NB4 (cell line): ENCODE measurements at regions not wholly inside any gene's neighbourhood (a gene's known extent, or its start where the extent isn't known, plus 50 kb on each side); places are given as distances from the start of the nearest gene placed in this dataset.

ENCODE experiments used
- MYC ChIP-seq: IDR thresholded peaks from 2 replicates; pipeline ENCODE4 v1.6.1; 2011; ENCODE audit warnings: low read depth, low read length
- POLR2A ChIP-seq: IDR thresholded peaks from 2 replicates; pipeline ENCODE4 v1.6.1; 2011; ENCODE audit warnings: mild to moderate bottlenecking; ENCODE audit not compliant: insufficient read length; ENCODE audit errors: extremely low read depth
- TF ChIP-seq, protein P1 (sequence below): IDR thresholded peaks from one replicate; pipeline ENCODE4 v1.5.1; 2012; ENCODE audit warnings: low read depth, low read length
- TF ChIP-seq, protein P2 (sequence below): IDR thresholded peaks from 2 replicates; pipeline ENCODE4 v1.6.1; 2011; ENCODE audit warnings: low read depth, low read length

DNA sequence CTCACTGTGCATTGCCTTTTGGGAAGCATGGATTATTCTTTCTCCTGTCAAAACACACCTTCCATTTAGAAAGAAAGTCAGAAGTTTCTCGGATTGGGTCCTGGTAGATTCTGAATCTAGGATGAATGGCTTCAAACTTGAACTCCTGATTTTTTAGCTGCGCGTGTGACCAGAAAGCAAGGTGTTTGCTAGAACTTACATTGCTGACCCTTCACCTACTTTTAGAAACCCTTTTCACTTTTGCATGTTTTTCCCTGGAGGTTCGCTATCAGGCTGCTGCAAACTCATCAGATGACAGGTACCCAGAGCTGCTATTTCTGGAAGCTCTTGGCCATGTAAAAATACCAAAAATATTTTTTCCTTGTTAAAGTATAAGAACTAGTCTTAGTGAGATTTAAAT, 132.0 kb downstream of the QPCT start:
- TF ChIP-seq, protein P1, sequence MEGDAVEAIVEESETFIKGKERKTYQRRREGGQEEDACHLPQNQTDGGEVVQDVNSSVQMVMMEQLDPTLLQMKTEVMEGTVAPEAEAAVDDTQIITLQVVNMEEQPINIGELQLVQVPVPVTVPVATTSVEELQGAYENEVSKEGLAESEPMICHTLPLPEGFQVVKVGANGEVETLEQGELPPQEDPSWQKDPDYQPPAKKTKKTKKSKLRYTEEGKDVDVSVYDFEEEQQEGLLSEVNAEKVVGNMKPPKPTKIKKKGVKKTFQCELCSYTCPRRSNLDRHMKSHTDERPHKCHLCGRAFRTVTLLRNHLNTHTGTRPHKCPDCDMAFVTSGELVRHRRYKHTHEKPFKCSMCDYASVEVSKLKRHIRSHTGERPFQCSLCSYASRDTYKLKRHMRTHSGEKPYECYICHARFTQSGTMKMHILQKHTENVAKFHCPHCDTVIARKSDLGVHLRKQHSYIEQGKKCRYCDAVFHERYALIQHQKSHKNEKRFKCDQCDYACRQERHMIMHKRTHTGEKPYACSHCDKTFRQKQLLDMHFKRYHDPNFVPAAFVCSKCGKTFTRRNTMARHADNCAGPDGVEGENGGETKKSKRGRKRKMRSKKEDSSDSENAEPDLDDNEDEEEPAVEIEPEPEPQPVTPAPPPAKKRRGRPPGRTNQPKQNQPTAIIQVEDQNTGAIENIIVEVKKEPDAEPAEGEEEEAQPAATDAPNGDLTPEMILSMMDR = no peak
- TF ChIP-seq POLR2A (no peak), MYC (no peak)
- TF ChIP-seq, protein P2, sequence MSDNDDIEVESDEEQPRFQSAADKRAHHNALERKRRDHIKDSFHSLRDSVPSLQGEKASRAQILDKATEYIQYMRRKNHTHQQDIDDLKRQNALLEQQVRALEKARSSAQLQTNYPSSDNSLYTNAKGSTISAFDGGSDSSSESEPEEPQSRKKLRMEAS = no peak
